Gastrocnemius medialis (tissue), 4 donors: ENCODE measurements at regions not wholly inside any gene's neighbourhood (a gene's known extent, or its start where the extent isn't known, plus 50 kb on each side); places are given as distances from the start of the nearest gene placed in this dataset.

Source experiments
- ATAC-seq, 2 donors: fragments of 150-250 bp; one replicate each; pipeline ENCODE4 v1.9.1; 2016
- DNase-seq, 2 donors: peaks; one replicate each; pipeline ENCODE4 v3.0.0-alpha.2; 2019
- H3K27ac ChIP-seq, 4 donors: fragments of 200-600 bp; sonication (generic); 1 replicate in 1 of 4; 2 replicates in 3 of 4; pipeline ENCODE4 v1.5.1; 2016 to 2018; ENCODE audit warnings: mild to moderate bottlenecking in 2 of 4, moderate library complexity in 1 of 4
- H3K27me3 ChIP-seq, 3 donors: fragments of 200-600 bp; sonication (generic) in 2 of 3; 1 replicate in 1 of 3; 2 replicates in 2 of 3; pipeline versions ENCODE4 v1.5.1 to v1.6.0; 2016 to 2019; ENCODE audit warnings: mild to moderate bottlenecking in 1 of 3, moderate library complexity in 1 of 3
- H3K36me3 ChIP-seq, 2 donors: fragments of 200-600 bp; sonication (generic) in 1 of 2; one replicate each; pipeline ENCODE4 v1.5.1; 2017 to 2018
- H3K4me1 ChIP-seq, 2 donors: fragments of 200-600 bp; sonication (generic) in 1 of 2; one replicate each; pipeline ENCODE4 v1.5.1; 2016 to 2017; ENCODE audit warnings: mild to moderate bottlenecking in 2 of 2
- H3K4me3 ChIP-seq, 4 donors: fragments of 200-600 bp; sonication (generic) in 3 of 4; 1 replicate in 1 of 4; 2 replicates in 3 of 4; pipeline ENCODE4 v1.5.1; 2016 to 2019; ENCODE audit warnings: mild to moderate bottlenecking in 2 of 4
- H3K9me3 ChIP-seq, 3 donors: fragments of 200-600 bp; sonication (generic) in 2 of 3; 1 replicate in 1 of 3; 2 replicates in 2 of 3; pipeline ENCODE4 v1.5.1; 2016 to 2019
- CTCF ChIP-seq, 5 experiments: fragments of 450-650 bp in 3 of 5; fragments of 200-600 bp in 2 of 5; sonication (generic) in 2 of 5; IDR thresholded peaks in 4 of 5; conservative IDR thresholded peaks in 1 of 5; 1 replicate in 4 of 5; 2 replicates in 1 of 5; pipeline ENCODE4 v1.5.1; 2016 to 2019; ENCODE audit warnings: antibody characterized with exemption in 5 of 5, mild to moderate bottlenecking in 3 of 5, moderate library complexity in 3 of 5
- POLR2A ChIP-seq, 2 donors: fragments of 450-650 bp; IDR thresholded peaks; one replicate each; pipeline ENCODE4 v1.6.1; 2017; ENCODE audit warnings: antibody characterized with exemption in 2 of 2, mild to moderate bottlenecking in 2 of 2, moderate library complexity in 2 of 2
- in situ Hi-C, 4 donors: fragments of 200-750 bp; cut with MboI; loops; one replicate each; pipeline versions ENCODE4 v1.15.0 to v1.8.0; 2017; ENCODE audit warnings: low sequenced_read_pairs in 4 of 4
- intact Hi-C: fragments of 100-400 bp; cut with DNase I; formaldehyde crosslinking; loops from one replicate; pipeline ENCODE4 v1.15.1; 2023; ENCODE audit warnings: low total_unique reads

- in situ Hi-C loops, result no loop called here
- H3K4me3 ChIP-seq, result no peak overlapping the region
- no peaks in the 10 kb centered on the region for H3K9me3 ChIP-seq
- H3K4me1 ChIP-seq, result no peaks in the 10 kb centered on the region
- no peak for ATAC-seq
- no peaks in the 10 kb centered on the region for H3K36me3 ChIP-seq
- DNase-seq, result no peak
- H3K27me3 ChIP-seq, result no peaks in the 10 kb centered on the region
- intact Hi-C loops, result no loop called here
- H3K27ac ChIP-seq, result no peak overlapping the region
- TF ChIP-seq POLR2A (IDR thresholded peaks at IDR 0.05) (no peak), CTCF (IDR thresholded peaks at IDR 0.05 in 4 of 5, conservative IDR thresholded peaks at IDR 0.05 in 1 of 5) (no peak)
Measured at GRCh38 chr18:37871561-37871960, 306.0 kb upstream of the CELF4 start.

- in situ Hi-C loops, result no loop called here
- Histone ChIP-seq H3K27me3 (no peaks in the 10 kb centered on the region), H3K27ac (no peak overlapping the region), H3K4me3 (no peak overlapping the region), H3K36me3 (no peaks in the 10 kb centered on the region), H3K9me3 (no peaks in the 10 kb centered on the region), H3K4me1 (no peaks in the 10 kb centered on the region)
- ATAC-seq (no peak), DNase-seq (no peak)
- intact Hi-C loops, result no loop called here
- TF ChIP-seq CTCF (IDR thresholded peaks at IDR 0.05 in 4 of 5, conservative IDR thresholded peaks at IDR 0.05 in 1 of 5), result no peak
- no peak for TF ChIP-seq POLR2A (IDR thresholded peaks at IDR 0.05)
Measured at GRCh38 chr18:37869051-37869450, 303.5 kb upstream of the CELF4 start.

- no peaks in the 10 kb centered on the region for H3K36me3 ChIP-seq
- H3K27me3 ChIP-seq, result no peaks in the 10 kb centered on the region
- no peaks in the 10 kb centered on the region for H3K4me1 ChIP-seq
- in situ Hi-C loops, result no loop called here
- H3K4me3 ChIP-seq, result no peak overlapping the region
- H3K9me3 ChIP-seq, result no peaks in the 10 kb centered on the region
- TF ChIP-seq CTCF (IDR thresholded peaks at IDR 0.05 in 4 of 5, conservative IDR thresholded peaks at IDR 0.05 in 1 of 5) (no peak), POLR2A (IDR thresholded peaks at IDR 0.05) (no peak)
- H3K27ac ChIP-seq, result no peak overlapping the region
- intact Hi-C loops, result no loop called here
- ATAC-seq (no peak), DNase-seq (no peak)
Measured at GRCh38 chr18:37864122-37864521, 298.5 kb upstream of the CELF4 start.

GRCh38 chr18:37861981-37862380, 296.4 kb upstream of the CELF4 start:
- TF ChIP-seq CTCF (IDR thresholded peaks at IDR 0.05 in 4 of 5, conservative IDR thresholded peaks at IDR 0.05 in 1 of 5), result no peak
- no peak for TF ChIP-seq POLR2A (IDR thresholded peaks at IDR 0.05)
- H3K36me3 ChIP-seq, result no peaks in the 10 kb centered on the region
- no peaks in the 10 kb centered on the region for H3K27me3 ChIP-seq
- no peak for DNase-seq
- in situ Hi-C loops (no loop called here), intact Hi-C loops (no loop called here)
- no peaks in the 10 kb centered on the region for H3K9me3 ChIP-seq
- no peak for ATAC-seq
- H3K4me1 ChIP-seq, result no peaks in the 10 kb centered on the region
- H3K27ac ChIP-seq, result no peak overlapping the region
- H3K4me3 ChIP-seq, result no peak overlapping the region

- Histone ChIP-seq H3K4me3 (no peak overlapping the region), H3K9me3 (no peaks in the 10 kb centered on the region), H3K4me1 (no peaks in the 10 kb centered on the region), H3K36me3 (no peaks in the 10 kb centered on the region), H3K27ac (no peak overlapping the region), H3K27me3 (no peaks in the 10 kb centered on the region)
- in situ Hi-C loops (no loop called here), intact Hi-C loops (no loop called here)
- ATAC-seq (no peak), DNase-seq (no peak)
- no peak for TF ChIP-seq CTCF (IDR thresholded peaks at IDR 0.05 in 4 of 5, conservative IDR thresholded peaks at IDR 0.05 in 1 of 5)
- TF ChIP-seq POLR2A (IDR thresholded peaks at IDR 0.05), result no peak
Measured at GRCh38 chr18:37854396-37854795, 288.8 kb upstream of the CELF4 start.
